ENCODE measurements at regions not wholly inside any gene's neighbourhood (a gene's known extent, or its start where the extent isn't known, plus 50 kb on each side); places are given as distances from the start of the nearest gene placed in this dataset.

GRCh38 chrX:21151051-21151450 is 223.2 kb upstream of the CNKSR2 start:
- intact Hi-C loops (cut with DNase I), result no loop called here
- peaks cover 0 to 7% (median 0%) of the 10 kb centered on the region in 4 donors for H3K4me1 ChIP-seq
- WGBS, 2 donors, result 11 to 42% methylated on average over 1 of the region's 1 CpG
- peak overlapping the region in 1 of 4 donors; percentile 14 for H3K27ac ChIP-seq
- DNase-seq, result no peak
- H3K4me3 ChIP-seq, result no peak overlapping the region
- no peaks in the 10 kb centered on the region for H3K36me3 ChIP-seq
- TF ChIP-seq CTCF (IDR thresholded peaks at IDR 0.05) (no peak), POLR2AphosphoS5 (IDR thresholded peaks at IDR 0.05) (no peak), EP300 (IDR thresholded peaks at IDR 0.05) (no peak), POLR2A (IDR thresholded peaks at IDR 0.05) (no peak)
- H3K27me3 ChIP-seq, result no peaks in the 10 kb centered on the region
- H3K9me3 ChIP-seq, result no peaks in the 10 kb centered on the region

- 89 to 91% methylated on average over 3 of the region's 3 CpGs for WGBS, 2 donors
- Histone ChIP-seq H3K27me3 (no peaks in the 10 kb centered on the region), H3K9me3 (no peaks in the 10 kb centered on the region), H3K4me3 (no peak overlapping the region), H3K4me1 (peaks cover 0 to 7% (median 0%) of the 10 kb centered on the region in 4 donors), H3K27ac (peak overlapping the region in 1 of 4 donors; percentile 31), H3K36me3 (no peaks in the 10 kb centered on the region)
- no peak for TF ChIP-seq POLR2A (IDR thresholded peaks at IDR 0.05)
- intact Hi-C loops (cut with DNase I), result no loop called here
- DNase-seq, result no peak
These were observed 221.2 kb upstream of the CNKSR2 start for GRCh38 chrX:21153033-21153432.

GRCh38 chrX:21153503-21153902 is 220.7 kb upstream of the CNKSR2 start:
- peak overlapping the region in 1 of 4 donors; percentile 31 for H3K27ac ChIP-seq
- no peaks in the 10 kb centered on the region for H3K9me3 ChIP-seq
- no peak overlapping the region for H3K4me3 ChIP-seq
- H3K4me1 ChIP-seq, result peaks cover 0 to 7% (median 0%) of the 10 kb centered on the region in 4 donors
- 81 to 83% methylated on average over 2 of the region's 2 CpGs for WGBS, 2 donors
- no peak for TF ChIP-seq POLR2AphosphoS5 (IDR thresholded peaks at IDR 0.05)
- TF ChIP-seq POLR2A (IDR thresholded peaks at IDR 0.05), result no peak
- TF ChIP-seq EP300 (IDR thresholded peaks at IDR 0.05), result no peak
- no peak for TF ChIP-seq CTCF (IDR thresholded peaks at IDR 0.05)
- no peaks in the 10 kb centered on the region for H3K27me3 ChIP-seq
- peak; percentile 66 for DNase-seq
- intact Hi-C loops (cut with DNase I), result no loop called here
- H3K36me3 ChIP-seq, result no peaks in the 10 kb centered on the region

GRCh38 chrX:21155916-21156315 is 218.3 kb upstream of the CNKSR2 start:
- Histone ChIP-seq H3K4me3 (no peak overlapping the region), H3K27ac (no peak overlapping the region), H3K27me3 (no peaks in the 10 kb centered on the region), H3K9me3 (no peaks in the 10 kb centered on the region), H3K36me3 (no peaks in the 10 kb centered on the region), H3K4me1 (peaks cover 0 to 7% (median 0%) of the 10 kb centered on the region in 4 donors)
- no peak for DNase-seq
- intact Hi-C loops (cut with DNase I), result no loop called here
- TF ChIP-seq POLR2A (IDR thresholded peaks at IDR 0.05) (no peak), POLR2AphosphoS5 (IDR thresholded peaks at IDR 0.05) (no peak), CTCF (IDR thresholded peaks at IDR 0.05) (no peak), EP300 (IDR thresholded peaks at IDR 0.05) (no peak)

GRCh38 chrX:21156632-21157031 is 217.6 kb upstream of the CNKSR2 start:
- Histone ChIP-seq H3K9me3 (no peaks in the 10 kb centered on the region), H3K27me3 (no peaks in the 10 kb centered on the region), H3K4me3 (no peak overlapping the region), H3K36me3 (no peaks in the 10 kb centered on the region), H3K4me1 (peaks cover 0 to 7% (median 0%) of the 10 kb centered on the region in 4 donors), H3K27ac (no peak overlapping the region)
- no peak for DNase-seq
- WGBS, 2 donors, result 64 to 79% methylated on average over 1 of the region's 1 CpG
- TF ChIP-seq CTCF (IDR thresholded peaks at IDR 0.05) (no peak), POLR2AphosphoS5 (IDR thresholded peaks at IDR 0.05) (no peak), EP300 (IDR thresholded peaks at IDR 0.05) (no peak), POLR2A (IDR thresholded peaks at IDR 0.05) (no peak)
- intact Hi-C loops (cut with DNase I), result no loop called here

Measured in sigmoid colon (tissue), 6 donors.